ENCODE measurements at regions not wholly inside any gene's neighbourhood (a gene's known extent, or its start where the extent isn't known, plus 50 kb on each side); places are given as distances from the start of the nearest gene placed in this dataset.
"Not testable (repeated sequence)": the region's sequence is repeated elsewhere in the genome, so short reads cannot be mapped to it uniquely, and the experiment has no call there.

DNA sequence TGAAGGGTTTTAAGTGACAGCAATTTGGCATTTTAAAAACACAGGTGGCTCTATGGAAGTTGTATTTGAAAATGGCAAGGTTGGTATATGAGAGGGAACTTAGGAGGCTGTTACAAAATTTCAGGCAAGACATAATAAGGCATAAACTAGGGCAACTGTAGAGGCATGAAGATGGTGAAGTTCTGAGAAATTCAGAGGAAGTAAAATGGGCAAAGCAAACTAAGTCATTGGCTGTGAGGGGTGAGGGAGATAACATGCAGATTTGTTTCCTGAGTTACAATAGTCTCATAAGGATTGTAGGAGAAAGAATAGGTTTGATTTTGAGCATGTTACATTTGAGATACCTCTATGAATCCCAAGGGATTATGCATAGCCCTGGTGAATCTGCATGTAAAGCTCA is 302.9 kb upstream of the ARHGEF26 start:
- TF ChIP-seq POLR2A (IDR thresholded peaks at IDR 0.05), result no peak
- TF ChIP-seq, protein P1, sequence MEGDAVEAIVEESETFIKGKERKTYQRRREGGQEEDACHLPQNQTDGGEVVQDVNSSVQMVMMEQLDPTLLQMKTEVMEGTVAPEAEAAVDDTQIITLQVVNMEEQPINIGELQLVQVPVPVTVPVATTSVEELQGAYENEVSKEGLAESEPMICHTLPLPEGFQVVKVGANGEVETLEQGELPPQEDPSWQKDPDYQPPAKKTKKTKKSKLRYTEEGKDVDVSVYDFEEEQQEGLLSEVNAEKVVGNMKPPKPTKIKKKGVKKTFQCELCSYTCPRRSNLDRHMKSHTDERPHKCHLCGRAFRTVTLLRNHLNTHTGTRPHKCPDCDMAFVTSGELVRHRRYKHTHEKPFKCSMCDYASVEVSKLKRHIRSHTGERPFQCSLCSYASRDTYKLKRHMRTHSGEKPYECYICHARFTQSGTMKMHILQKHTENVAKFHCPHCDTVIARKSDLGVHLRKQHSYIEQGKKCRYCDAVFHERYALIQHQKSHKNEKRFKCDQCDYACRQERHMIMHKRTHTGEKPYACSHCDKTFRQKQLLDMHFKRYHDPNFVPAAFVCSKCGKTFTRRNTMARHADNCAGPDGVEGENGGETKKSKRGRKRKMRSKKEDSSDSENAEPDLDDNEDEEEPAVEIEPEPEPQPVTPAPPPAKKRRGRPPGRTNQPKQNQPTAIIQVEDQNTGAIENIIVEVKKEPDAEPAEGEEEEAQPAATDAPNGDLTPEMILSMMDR (IDR thresholded peaks at IDR 0.05), result no peak
- intact Hi-C loops (cut with DNase I), result no loop called here
- Histone ChIP-seq H3K27ac (no peak overlapping the region), H3K4me1 (no peaks in the 10 kb centered on the region), H3K4me3 (no peak overlapping the region), H3K27me3 (no peaks in the 10 kb centered on the region), H3K9me3 (no peaks in the 10 kb centered on the region), H3K36me3 (no peaks in the 10 kb centered on the region)
- ATAC-seq, result no peak
- no peak for DNase-seq

DNA sequence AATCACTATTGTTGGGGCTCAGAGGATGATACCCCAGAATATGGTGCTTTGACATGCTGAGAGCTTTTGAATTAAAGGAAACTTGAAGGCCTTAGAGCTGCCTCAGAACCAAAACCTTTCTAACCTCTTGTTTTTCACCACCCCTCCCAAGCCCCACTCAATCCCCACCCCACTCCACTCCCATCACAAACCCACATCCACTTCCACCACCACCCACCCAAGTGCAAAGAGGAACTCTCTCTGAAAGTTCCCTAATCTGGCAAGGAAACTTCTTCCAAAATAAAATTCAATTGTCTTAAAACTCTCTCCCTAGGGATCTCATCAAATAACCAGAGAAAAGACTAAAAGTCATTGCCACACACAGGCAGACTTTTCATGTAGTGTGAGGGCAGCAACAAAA is 301.2 kb upstream of the ARHGEF26 start:
- no peaks in the 10 kb centered on the region for H3K9me3 ChIP-seq
- no peaks in the 10 kb centered on the region for H3K27me3 ChIP-seq
- intact Hi-C loops (cut with DNase I), result no loop called here
- no peak for DNase-seq
- no peak overlapping the region for H3K27ac ChIP-seq
- TF ChIP-seq, protein P1 (IDR thresholded peaks at IDR 0.05), result no peak
- no peak for TF ChIP-seq POLR2A (IDR thresholded peaks at IDR 0.05)
- no peaks in the 10 kb centered on the region for H3K36me3 ChIP-seq
- ATAC-seq, result no peak
- no peak overlapping the region for H3K4me3 ChIP-seq
- H3K4me1 ChIP-seq, result no peaks in the 10 kb centered on the region

DNA sequence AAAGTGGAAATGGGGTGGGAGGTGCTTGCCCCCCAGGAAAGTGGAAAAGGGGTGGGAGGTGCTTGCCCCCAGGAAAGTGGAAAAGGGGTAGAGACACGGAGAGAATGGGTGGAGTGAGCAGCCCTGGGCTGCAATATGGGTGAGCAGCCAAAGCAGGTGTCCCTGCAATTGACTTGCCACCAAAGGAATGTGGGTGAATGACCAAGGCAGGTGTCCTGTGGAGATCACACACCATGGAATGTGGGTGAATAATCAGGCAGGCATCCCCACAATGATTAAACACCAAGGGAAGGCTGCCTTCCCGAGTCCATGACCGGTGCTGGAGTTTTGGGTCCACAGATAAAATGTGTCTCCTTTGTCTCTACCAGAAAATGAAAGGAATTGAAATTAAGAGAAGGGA is 292.8 kb upstream of the ARHGEF26 start:
- WGBS, 4 donors, result 94 to 98% (median 97%) methylated on average over 3 of the region's 3 CpGs
- intact Hi-C loops (cut with DNase I); H3K4me3 ChIP-seq; H3K36me3 ChIP-seq; ATAC-seq; H3K4me1 ChIP-seq; H3K27me3 ChIP-seq; DNase-seq; H3K9me3 ChIP-seq; H3K27ac ChIP-seq: not testable (repeated sequence)

DNA sequence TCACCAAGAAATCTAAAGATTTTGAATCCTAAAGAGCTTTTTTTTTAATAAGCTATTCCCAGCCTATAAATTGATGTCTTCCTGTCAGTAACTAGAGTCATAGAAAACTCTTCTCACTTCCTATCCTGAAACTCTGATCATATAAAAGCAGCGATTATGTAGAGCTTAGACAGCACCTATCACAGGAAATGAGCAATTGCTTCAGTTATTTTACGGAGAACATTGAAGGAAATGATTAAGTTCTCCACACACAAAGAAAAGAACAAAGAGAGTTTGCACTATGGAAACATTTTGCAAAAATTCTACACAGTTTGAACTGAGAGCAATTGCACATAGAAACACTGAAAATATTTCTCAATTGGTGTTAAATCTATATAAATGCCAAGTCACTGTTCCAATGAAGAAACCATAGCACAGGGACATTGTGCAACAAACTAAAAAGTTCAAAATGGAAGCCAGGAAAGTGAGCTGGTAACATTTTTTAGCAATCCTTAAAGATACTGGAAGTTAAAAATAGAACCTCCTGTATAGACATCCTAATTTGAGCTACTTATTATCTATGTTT is 291.5 kb upstream of the ARHGEF26 start:
- Histone ChIP-seq H3K27me3 (no peaks in the 10 kb centered on the region), H3K36me3 (no peaks in the 10 kb centered on the region), H3K9me3 (peaks cover 0 to 2% (median 0%) of the 10 kb centered on the region in 12 donors), H3K27ac (no peak overlapping the region), H3K4me3 (no peak overlapping the region), H3K4me1 (no peaks in the 10 kb centered on the region)
- intact Hi-C loops (cut with DNase I), result no loop called here
- ATAC-seq (no peak), DNase-seq (no peak)
- TF ChIP-seq, protein P1 (IDR thresholded peaks at IDR 0.05), result no peak
- TF ChIP-seq POLR2A (IDR thresholded peaks at IDR 0.05), result no peak
- WGBS, 4 donors, result 44 to 57% (median 56%) methylated on average over 2 of the region's 2 CpGs

DNA sequence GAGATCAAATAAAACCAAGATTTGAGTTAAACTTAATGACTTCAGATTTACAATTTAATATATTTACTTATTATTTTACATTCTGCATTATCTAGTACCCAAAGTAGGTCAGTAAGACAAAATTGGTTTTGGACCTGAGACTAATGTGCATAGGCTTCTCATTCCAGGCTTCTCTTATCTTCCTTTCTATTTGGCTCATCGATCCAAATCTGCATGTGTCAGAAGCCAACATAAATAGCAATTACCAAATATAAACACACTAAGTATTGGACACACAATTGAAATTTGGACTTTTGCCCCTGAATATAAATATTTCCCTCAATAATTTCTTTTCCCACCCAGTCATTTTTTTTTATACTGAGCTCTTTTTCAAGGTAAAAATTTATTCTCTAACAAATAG is 290.6 kb upstream of the ARHGEF26 start:
- TF ChIP-seq POLR2A (IDR thresholded peaks at IDR 0.05), result no peak
- TF ChIP-seq, protein P1 (IDR thresholded peaks at IDR 0.05), result no peak
- ATAC-seq (no peak), DNase-seq (no peak)
- Histone ChIP-seq H3K4me1 (no peaks in the 10 kb centered on the region), H3K36me3 (no peaks in the 10 kb centered on the region), H3K9me3 (peaks cover 0 to under 1% (median 0%) of the 10 kb centered on the region in 12 donors), H3K4me3 (no peak overlapping the region), H3K27me3 (no peaks in the 10 kb centered on the region), H3K27ac (no peak overlapping the region)
- WGBS, 4 donors, result 34 to 49% (median 43%) methylated on average over 1 of the region's 1 CpG
- intact Hi-C loops (cut with DNase I), result no loop called here

Data from heart left ventricle (tissue), 16 donors.